Pancreas (tissue), 10 donors: ENCODE measurements at regions not wholly inside any gene's neighbourhood (a gene's known extent, or its start where the extent isn't known, plus 50 kb on each side); places are given as distances from the start of the nearest gene placed in this dataset.

Experiments used
- ATAC-seq, 4 donors: fragments of 200-7000 bp; cut with Tn5 transposase; one replicate each; pipeline versions ENCODE4 v1.8.0 to v1.9.1; 2020; ENCODE audit warnings: mild to moderate bottlenecking in 4 of 4, moderate library complexity in 4 of 4
- DNase-seq, 6 donors: peaks; one replicate each; pipeline ENCODE4 v3.0.0-alpha.2; 2020
- FAIRE-seq: peaks from 2 replicates; lab custom pipeline; 2012; peaks lifted over from hg19 to GRCh38; lab: Jason Lieb, UNC
- H3K27ac ChIP-seq, 4 donors: fragments of 200-600 bp; sonication (generic); 1 replicate in 3 of 4; 2 replicates in 1 of 4; pipeline versions ENCODE4 v1.5.0 to v1.8.0; 2020
- H3K27me3 ChIP-seq, 4 donors: fragments of 200-600 bp; one replicate each; pipeline ENCODE4 v1.8.0; 2021
- H3K36me3 ChIP-seq, 3 donors: fragments of 200-600 bp; sonication (generic) in 1 of 3; one replicate each; pipeline versions ENCODE4 v1.5.0 to v1.8.0; 2020 to 2021
- H3K4me1 ChIP-seq, 3 donors: fragments of 200-600 bp; one replicate each; pipeline ENCODE4 v1.8.0; 2021
- H3K4me3 ChIP-seq, 4 donors: fragments of 200-600 bp; sonication (generic) in 2 of 4; one replicate each; pipeline versions ENCODE4 v1.5.0 to v1.8.0; 2020 to 2021
- H3K9me3 ChIP-seq, 4 donors: fragments of 200-600 bp; one replicate each; pipeline ENCODE4 v1.8.0; 2021
- WGBS, 2 donors: extraction: QIAGEN DNeasy Blood & Tissue Kit; methylation state at CpG; one replicate each; pipeline ENCODE4 v1.1.7; 2013; 5-methylcytosine and 5-hydroxymethylcytosine counted together
- intact Hi-C, 3 donors: fragments of 100-400 bp; cut with DNase I; formaldehyde crosslinking; loops; one replicate each; pipeline versions ENCODE4 v1.11.1 to v1.14.2; 2022
- TF ChIP-seq, protein P1 (sequence below), 4 donors: fragments of 200-600 bp; sonication (generic) in 3 of 4; IDR thresholded peaks; one replicate each; pipeline versions ENCODE4 v1.5.0 to v1.8.0; 2021; ENCODE audit warnings: antibody characterized with exemption in 4 of 4
- donor health status: healthy with polysubstance abuse.
- donor health status: DM: no; HTN: no; CAD: no; lungs with moderate emphysema.
- donor health status: DM: no; HTN: no; CAD: no.
- donor health status: control.
- donor health status: control.
- donor health status: Bipolar disorder and iron deficiency.
- donor health status: DM: yes; HTN: yes; CAD: no.
- donor health status: DM: no; HTN: no; CAD: no.
- donor health status: DM: no; HTN: no; CAD: no.
- donor health status: DM: yes; HTN: yes; CAD: no.

DNA sequence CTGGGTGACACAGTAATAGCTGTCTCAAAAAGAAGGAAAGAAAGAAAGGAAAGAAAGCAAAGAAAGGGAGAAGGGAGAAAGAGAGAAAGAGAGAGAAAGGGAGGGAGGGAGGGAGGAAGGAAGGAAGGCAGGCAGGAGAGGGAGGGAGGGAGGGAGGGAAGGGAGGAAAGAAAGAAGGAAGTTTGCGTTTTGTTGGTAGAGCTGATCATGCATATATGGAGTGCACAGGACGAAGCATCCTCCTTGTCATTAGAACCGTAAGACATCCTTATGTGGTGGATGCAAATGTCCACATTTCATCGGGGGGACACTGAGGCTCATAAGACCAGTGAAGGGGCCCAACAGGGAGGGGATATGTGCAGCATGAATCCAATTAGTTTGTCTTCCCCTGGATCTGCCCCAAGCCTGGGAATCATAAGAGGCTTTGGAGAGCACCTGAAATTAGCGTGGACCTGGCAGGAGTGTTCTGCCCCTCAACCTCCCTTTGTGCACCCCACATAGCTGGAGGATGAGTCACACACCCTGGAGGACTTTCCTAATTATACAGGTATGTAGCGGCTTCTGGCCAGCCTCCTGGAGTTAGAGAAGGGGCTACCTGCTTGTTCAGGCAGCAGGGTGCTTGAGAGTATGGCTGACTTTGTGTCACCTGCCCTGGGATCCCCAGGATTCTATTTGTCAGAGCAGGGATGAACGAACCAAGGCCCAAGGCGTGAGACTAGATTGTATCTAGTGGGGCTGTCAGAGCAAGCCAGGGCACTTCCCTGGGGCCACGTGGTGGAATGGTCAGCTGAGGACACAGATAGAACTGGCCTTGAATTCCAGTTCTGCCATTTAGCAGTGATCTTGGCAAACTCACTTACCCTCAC, 119.7 kb upstream of the CD82 start:
- H3K4me1 ChIP-seq, result no peaks in the 10 kb centered on the region
- FAIRE-seq, result no peak
- no peak overlapping the region for H3K4me3 ChIP-seq
- DNase-seq, result no peak
- H3K9me3 ChIP-seq, result no peaks in the 10 kb centered on the region
- TF ChIP-seq, protein P1, sequence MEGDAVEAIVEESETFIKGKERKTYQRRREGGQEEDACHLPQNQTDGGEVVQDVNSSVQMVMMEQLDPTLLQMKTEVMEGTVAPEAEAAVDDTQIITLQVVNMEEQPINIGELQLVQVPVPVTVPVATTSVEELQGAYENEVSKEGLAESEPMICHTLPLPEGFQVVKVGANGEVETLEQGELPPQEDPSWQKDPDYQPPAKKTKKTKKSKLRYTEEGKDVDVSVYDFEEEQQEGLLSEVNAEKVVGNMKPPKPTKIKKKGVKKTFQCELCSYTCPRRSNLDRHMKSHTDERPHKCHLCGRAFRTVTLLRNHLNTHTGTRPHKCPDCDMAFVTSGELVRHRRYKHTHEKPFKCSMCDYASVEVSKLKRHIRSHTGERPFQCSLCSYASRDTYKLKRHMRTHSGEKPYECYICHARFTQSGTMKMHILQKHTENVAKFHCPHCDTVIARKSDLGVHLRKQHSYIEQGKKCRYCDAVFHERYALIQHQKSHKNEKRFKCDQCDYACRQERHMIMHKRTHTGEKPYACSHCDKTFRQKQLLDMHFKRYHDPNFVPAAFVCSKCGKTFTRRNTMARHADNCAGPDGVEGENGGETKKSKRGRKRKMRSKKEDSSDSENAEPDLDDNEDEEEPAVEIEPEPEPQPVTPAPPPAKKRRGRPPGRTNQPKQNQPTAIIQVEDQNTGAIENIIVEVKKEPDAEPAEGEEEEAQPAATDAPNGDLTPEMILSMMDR (IDR thresholded peaks at IDR 0.05), result no peak
- 33 to 39% methylated on average over 9 of the region's 9 CpGs for WGBS, 2 donors
- H3K27ac ChIP-seq, result no peak overlapping the region
- no peak for ATAC-seq
- no peaks in the 10 kb centered on the region for H3K36me3 ChIP-seq
- intact Hi-C loops, result no loop called here
- no peaks in the 10 kb centered on the region for H3K27me3 ChIP-seq

DNA sequence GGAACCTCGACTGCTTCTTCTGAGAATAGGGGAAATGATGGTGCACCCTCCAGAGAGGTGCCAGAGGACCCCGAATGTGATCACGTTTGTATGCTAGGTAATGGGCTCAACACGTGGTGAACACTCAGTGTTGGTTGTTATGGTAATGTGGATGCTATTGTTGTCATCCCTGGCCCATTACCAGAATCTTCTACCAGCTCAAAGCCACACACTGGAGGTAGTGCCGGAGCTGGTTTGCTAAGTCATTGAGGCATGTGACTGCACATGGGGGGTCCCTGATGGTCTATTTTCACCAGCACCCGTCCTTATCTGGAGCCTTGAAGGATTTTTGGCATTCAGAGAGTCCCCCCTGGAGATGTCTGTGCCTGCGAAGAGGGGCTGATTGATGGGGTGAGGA, 119.1 kb upstream of the CD82 start:
- FAIRE-seq (no peak), DNase-seq (no peak), ATAC-seq (no peak)
- Histone ChIP-seq H3K4me1 (no peaks in the 10 kb centered on the region), H3K4me3 (no peak overlapping the region), H3K27ac (no peak overlapping the region), H3K36me3 (no peaks in the 10 kb centered on the region), H3K27me3 (no peaks in the 10 kb centered on the region), H3K9me3 (no peaks in the 10 kb centered on the region)
- intact Hi-C loops, result no loop called here
- TF ChIP-seq, protein P1 (IDR thresholded peaks at IDR 0.05), result no peak
- WGBS, 2 donors, result 37 to 47% methylated on average over 7 of the region's 7 CpGs

DNA sequence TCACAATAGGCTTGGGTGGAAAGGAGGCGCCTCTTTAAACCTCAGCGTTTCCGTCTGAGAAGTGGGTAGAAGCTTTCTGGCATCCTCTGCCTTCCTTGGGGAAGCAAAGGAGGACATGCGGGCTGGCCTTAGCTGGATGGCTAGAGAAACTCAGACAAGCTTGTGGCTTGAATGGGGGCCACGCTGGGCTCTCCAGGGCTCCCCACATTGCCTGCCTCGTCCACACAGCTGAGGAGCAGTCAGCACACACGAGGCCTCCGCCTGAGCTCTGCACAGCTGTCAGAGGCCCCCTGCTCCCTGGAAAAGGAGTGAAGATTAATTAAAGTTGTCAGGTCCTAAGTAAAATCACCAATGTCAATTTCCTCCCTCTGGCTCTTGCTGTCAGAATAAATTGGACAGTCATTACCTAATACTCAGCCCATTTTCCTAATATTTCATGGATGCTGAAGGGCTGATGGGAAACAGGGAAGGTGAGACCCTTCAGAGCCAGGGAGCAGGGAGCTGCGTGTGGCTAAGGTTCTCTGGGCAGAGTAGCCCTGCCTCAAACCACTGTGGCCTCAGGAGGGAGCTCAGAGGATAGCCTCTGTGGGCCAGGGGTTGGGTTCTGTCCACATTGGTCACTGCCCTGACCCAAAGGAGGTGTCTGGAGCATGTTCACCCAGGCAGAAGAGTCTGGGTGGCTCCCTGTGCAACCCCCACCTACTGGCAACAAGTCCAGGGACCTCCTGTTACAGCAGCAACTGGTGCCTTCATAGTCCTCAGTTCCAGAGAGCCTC, 118.3 kb upstream of the CD82 start:
- FAIRE-seq, result no peak

DNA sequence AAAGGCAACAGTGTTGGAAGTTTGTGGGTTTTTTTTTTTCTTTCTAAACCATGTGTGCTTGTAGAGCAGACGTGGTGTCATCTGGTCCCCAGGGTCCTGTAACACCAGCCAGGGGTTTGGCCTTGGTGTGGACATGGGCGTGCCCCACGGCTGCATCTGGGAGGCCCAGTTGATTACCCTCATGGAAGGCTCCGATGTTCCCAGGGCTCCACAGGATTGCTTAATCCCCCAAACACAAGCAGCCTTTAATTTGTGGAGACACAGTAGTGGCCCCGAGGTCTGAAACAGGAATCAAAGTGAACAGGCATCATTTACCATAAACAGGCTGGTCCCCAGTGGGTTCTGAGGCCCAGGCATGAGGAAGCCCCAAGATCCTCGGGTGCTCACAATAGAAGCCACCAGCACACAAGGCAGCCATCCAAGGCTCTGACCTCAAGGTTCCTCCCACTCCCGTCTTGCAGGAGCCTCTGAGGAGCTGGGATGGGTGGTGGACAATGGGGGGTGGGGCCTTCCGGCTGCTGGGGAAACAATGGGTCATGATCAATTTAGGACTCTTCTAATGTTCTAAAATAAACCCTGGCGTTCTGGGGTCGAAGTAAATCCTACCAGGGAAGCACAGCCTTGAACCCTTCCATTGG, 115.0 kb upstream of the CD82 start:
- WGBS, 2 donors, result 69 to 78% methylated on average over 10 of the region's 10 CpGs
- intact Hi-C loops, result no loop called here
- ATAC-seq, result no peak
- Histone ChIP-seq H3K27ac (no peak overlapping the region), H3K4me1 (no peaks in the 10 kb centered on the region), H3K27me3 (no peaks in the 10 kb centered on the region), H3K4me3 (no peak overlapping the region), H3K9me3 (no peaks in the 10 kb centered on the region), H3K36me3 (no peaks in the 10 kb centered on the region)
- no peak for DNase-seq
- TF ChIP-seq, protein P1 (IDR thresholded peaks at IDR 0.05), result no peak
- no peak for FAIRE-seq

More for the DNA sequence above, 118.3 kb upstream of the CD82 start:
- H3K27ac ChIP-seq, result no peak overlapping the region
- intact Hi-C loops, result no loop called here
- no peaks in the 10 kb centered on the region for H3K9me3 ChIP-seq
- TF ChIP-seq, protein P1 (IDR thresholded peaks at IDR 0.05), result no peak
- WGBS, 2 donors, result 52 to 55% methylated on average over 9 of the region's 9 CpGs
- ATAC-seq, result no peak
- no peaks in the 10 kb centered on the region for H3K27me3 ChIP-seq
- H3K36me3 ChIP-seq, result no peaks in the 10 kb centered on the region
- no peak for DNase-seq
- H3K4me1 ChIP-seq, result no peaks in the 10 kb centered on the region
- H3K4me3 ChIP-seq, result no peak overlapping the region
